WTC11 (cell line): ENCODE measurements at regions not wholly inside any gene's neighbourhood (a gene's known extent, or its start where the extent isn't known, plus 50 kb on each side); places are given as distances from the start of the nearest gene placed in this dataset.

Experiments
- ATAC-seq: fragments of 200-7000 bp; cut with Tn5 transposase; 2 replicates; pipeline ENCODE4 v1.10.0; 2021; ENCODE audit warnings: mild to moderate bottlenecking, moderate library complexity
- CTCF ChIA-PET: fragments of 300-600 bp; sonication (Branson Sonifier 250); formaldehyde crosslinking; loops from one replicate; lab custom pipeline; 2021; ENCODE audit warnings: antibody characterized with exemption; lab: Charles Lee
- POLR2A ChIA-PET: fragments of 350-600 bp; sonication (Branson Sonifier 250); formaldehyde crosslinking; loops from one replicate; lab custom pipeline; 2021; ENCODE audit warnings: antibody characterized with exemption; lab: Charles Lee
- DNase-seq: peaks from one replicate; pipeline ENCODE4 v3.0.0; 2021; ENCODE audit warnings: low spot score
- H3K27ac Mint-ChIP-seq: 2 replicates; pipeline ENCODE4 v1.8.0; 2021; ENCODE audit warnings: mixed read lengths
- H3K27me3 Mint-ChIP-seq: 2 replicates; pipeline ENCODE4 v1.8.0; 2021; ENCODE audit warnings: low read depth, mild to moderate bottlenecking, moderate library complexity, mixed read lengths
- H3K36me3 Mint-ChIP-seq: 2 replicates; pipeline ENCODE4 v1.8.0; 2021; ENCODE audit warnings: mixed read lengths
- H3K4me1 Mint-ChIP-seq: 2 replicates; pipeline ENCODE4 v1.8.0; 2022; ENCODE audit warnings: mixed read lengths
- H3K4me3 Mint-ChIP-seq: 2 replicates; pipeline ENCODE4 v1.8.0; 2021; ENCODE audit warnings: mild to moderate bottlenecking, moderate library complexity, mixed read lengths
- H3K9me3 Mint-ChIP-seq: 2 replicates; pipeline ENCODE4 v1.8.0; 2021; ENCODE audit warnings: mixed read lengths
- ATF1 ChIP-seq: sonication (generic); formaldehyde crosslinking; IDR thresholded peaks from 2 replicates; pipeline ENCODE4 v1.8.1; 2023; ENCODE audit warnings: mild to moderate bottlenecking, moderate library complexity, missing genetic modification reagents
- FOXP1 ChIP-seq: sonication (generic); formaldehyde crosslinking; IDR thresholded peaks from 2 replicates; pipeline ENCODE4 v1.8.0; 2022; ENCODE audit warnings: missing genetic modification reagents, mild to moderate bottlenecking, moderate library complexity, borderline replicate concordance
- GRHL2 ChIP-seq: fragments of 250-450 bp; sonication (Bioruptor Pico); IDR thresholded peaks from 2 replicates; pipeline ENCODE4 v1.8.0; 2022; ENCODE audit warnings: mild to moderate bottlenecking, moderate library complexity; ENCODE audit not compliant: insufficient replicate concordance, severe bottlenecking
- GTF2I ChIP-seq: fragments of 250-450 bp; sonication (Bioruptor Pico); conservative IDR thresholded peaks from 2 replicates; pipeline ENCODE4 v1.4.0; 2021; ENCODE audit warnings: mild to moderate bottlenecking
- HMGA2 ChIP-seq: fragments of 250-450 bp; sonication (Bioruptor Pico); IDR thresholded peaks from 2 replicates; pipeline ENCODE4 v1.4.0; 2021; ENCODE audit warnings: mild to moderate bottlenecking, moderate library complexity
- JAZF1 ChIP-seq: fragments of 250-450 bp; sonication (Bioruptor Pico); IDR thresholded peaks from 2 replicates; pipeline ENCODE4 v1.9.0; 2021; ENCODE audit warnings: moderate library complexity, mild to moderate bottlenecking, inconsistent platforms
- KAT7 ChIP-seq: sonication (generic); formaldehyde crosslinking; IDR thresholded peaks from 2 replicates; pipeline ENCODE4 v1.8.1; 2023; ENCODE audit warnings: missing genetic modification reagents, mild to moderate bottlenecking, borderline replicate concordance
- NFYB ChIP-seq: sonication (generic); formaldehyde crosslinking; conservative IDR thresholded peaks from 2 replicates; pipeline ENCODE4 v1.8.0; 2022; ENCODE audit warnings: low read depth, missing genetic modification reagents
- SMAD4 ChIP-seq: sonication (generic); formaldehyde crosslinking; IDR thresholded peaks from 2 replicates; pipeline ENCODE4 v1.8.0; 2022; ENCODE audit warnings: mild to moderate bottlenecking, missing genetic modification reagents
- SOX15 ChIP-seq: fragments of 250-450 bp; sonication (Bioruptor Pico); IDR thresholded peaks from 2 replicates; pipeline ENCODE4 v1.9.0; 2021; ENCODE audit warnings: mild to moderate bottlenecking
- TEAD4 ChIP-seq: sonication (generic); formaldehyde crosslinking; IDR thresholded peaks from 2 replicates; pipeline ENCODE4 v1.8.0; 2022; ENCODE audit warnings: mild to moderate bottlenecking, missing genetic modification reagents
- TP53 ChIP-seq: sonication (generic); formaldehyde crosslinking; IDR thresholded peaks from 2 replicates; pipeline ENCODE4 v1.8.1; 2023; ENCODE audit warnings: mild to moderate bottlenecking, missing genetic modification reagents
- TF ChIP-seq, protein P1 (sequence below): sonication (generic); formaldehyde crosslinking; IDR thresholded peaks from 2 replicates; pipeline ENCODE4 v1.8.1; 2023; ENCODE audit warnings: mild to moderate bottlenecking, moderate library complexity, missing genetic modification reagents
- TF ChIP-seq, protein P2 (sequence below): fragments of 250-450 bp; sonication (Bioruptor Pico); IDR thresholded peaks from 2 replicates; pipeline ENCODE4 v1.9.0; 2021; ENCODE audit warnings: mild to moderate bottlenecking, borderline replicate concordance
- TF ChIP-seq, protein P3 (sequence below): sonication (generic); formaldehyde crosslinking; IDR thresholded peaks from 2 replicates; pipeline ENCODE4 v1.8.1; 2022; ENCODE audit warnings: mild to moderate bottlenecking, moderate library complexity, missing genetic modification reagents
- TF ChIP-seq, protein P4 (sequence below): fragments of 250-450 bp; sonication (Bioruptor Pico); IDR thresholded peaks from 2 replicates; pipeline ENCODE4 v1.9.0; 2021; ENCODE audit warnings: mild to moderate bottlenecking

DNA sequence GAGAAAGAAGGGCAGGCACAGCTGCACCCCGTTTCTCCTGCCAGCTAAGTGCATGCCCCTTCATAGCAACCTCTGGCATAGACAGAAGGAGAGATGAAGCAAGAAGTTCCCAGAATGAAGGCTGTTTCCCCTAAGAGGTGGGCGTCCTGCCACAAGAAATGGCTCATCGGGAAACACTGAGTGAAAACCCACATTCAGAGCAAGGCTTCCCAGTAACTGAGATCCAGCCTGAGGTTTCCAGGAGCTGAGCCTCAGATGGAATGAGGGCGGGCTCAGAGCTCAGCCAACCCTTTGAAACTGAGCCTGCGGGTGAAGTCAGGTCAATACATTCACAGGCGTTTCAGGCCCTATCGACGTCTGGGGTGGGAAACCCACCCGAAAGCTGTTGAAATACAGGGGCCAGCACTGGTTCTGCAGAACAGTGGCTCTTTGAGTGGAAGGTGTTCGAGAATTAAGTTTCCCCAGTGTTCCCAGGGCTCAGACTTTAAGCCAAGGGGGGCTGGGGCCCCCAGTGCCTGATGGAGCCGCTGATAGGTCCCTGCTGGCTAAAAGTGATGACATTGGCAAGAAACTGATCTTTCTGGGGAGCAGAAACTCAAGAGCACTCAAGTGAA is 510.2 kb downstream of the RPS24 start (continued):
- TF ChIP-seq, protein P1, sequence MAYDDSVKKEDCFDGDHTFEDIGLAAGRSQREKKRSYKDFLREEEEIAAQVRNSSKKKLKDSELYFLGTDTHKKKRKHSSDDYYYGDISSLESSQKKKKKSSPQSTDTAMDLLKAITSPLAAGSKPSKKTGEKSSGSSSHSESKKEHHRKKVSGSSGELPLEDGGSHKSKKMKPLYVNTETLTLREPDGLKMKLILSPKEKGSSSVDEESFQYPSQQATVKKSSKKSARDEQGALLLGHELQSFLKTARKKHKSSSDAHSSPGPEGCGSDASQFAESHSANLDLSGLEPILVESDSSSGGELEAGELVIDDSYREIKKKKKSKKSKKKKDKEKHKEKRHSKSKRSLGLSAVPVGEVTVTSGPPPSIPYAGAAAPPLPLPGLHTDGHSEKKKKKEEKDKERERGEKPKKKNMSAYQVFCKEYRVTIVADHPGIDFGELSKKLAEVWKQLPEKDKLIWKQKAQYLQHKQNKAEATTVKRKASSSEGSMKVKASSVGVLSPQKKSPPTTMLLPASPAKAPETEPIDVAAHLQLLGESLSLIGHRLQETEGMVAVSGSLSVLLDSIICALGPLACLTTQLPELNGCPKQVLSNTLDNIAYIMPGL, result no peak
- no peak for TF ChIP-seq TP53 (CRISPR knock-in tag)
- TF ChIP-seq FOXP1, result no peak
- no peak for TF ChIP-seq JAZF1 (CRISPR knock-in tag)
- TF ChIP-seq SMAD4 (CRISPR knock-in tag), result no peak
- TF ChIP-seq KAT7 (CRISPR knock-in tag), result no peak
- no peak for TF ChIP-seq GRHL2 (CRISPR knock-in tag)
- TF ChIP-seq TEAD4 (CRISPR knock-in tag), result no peak
- no peak for TF ChIP-seq GTF2I
- no peak for TF ChIP-seq SOX15
- TF ChIP-seq, protein P2, sequence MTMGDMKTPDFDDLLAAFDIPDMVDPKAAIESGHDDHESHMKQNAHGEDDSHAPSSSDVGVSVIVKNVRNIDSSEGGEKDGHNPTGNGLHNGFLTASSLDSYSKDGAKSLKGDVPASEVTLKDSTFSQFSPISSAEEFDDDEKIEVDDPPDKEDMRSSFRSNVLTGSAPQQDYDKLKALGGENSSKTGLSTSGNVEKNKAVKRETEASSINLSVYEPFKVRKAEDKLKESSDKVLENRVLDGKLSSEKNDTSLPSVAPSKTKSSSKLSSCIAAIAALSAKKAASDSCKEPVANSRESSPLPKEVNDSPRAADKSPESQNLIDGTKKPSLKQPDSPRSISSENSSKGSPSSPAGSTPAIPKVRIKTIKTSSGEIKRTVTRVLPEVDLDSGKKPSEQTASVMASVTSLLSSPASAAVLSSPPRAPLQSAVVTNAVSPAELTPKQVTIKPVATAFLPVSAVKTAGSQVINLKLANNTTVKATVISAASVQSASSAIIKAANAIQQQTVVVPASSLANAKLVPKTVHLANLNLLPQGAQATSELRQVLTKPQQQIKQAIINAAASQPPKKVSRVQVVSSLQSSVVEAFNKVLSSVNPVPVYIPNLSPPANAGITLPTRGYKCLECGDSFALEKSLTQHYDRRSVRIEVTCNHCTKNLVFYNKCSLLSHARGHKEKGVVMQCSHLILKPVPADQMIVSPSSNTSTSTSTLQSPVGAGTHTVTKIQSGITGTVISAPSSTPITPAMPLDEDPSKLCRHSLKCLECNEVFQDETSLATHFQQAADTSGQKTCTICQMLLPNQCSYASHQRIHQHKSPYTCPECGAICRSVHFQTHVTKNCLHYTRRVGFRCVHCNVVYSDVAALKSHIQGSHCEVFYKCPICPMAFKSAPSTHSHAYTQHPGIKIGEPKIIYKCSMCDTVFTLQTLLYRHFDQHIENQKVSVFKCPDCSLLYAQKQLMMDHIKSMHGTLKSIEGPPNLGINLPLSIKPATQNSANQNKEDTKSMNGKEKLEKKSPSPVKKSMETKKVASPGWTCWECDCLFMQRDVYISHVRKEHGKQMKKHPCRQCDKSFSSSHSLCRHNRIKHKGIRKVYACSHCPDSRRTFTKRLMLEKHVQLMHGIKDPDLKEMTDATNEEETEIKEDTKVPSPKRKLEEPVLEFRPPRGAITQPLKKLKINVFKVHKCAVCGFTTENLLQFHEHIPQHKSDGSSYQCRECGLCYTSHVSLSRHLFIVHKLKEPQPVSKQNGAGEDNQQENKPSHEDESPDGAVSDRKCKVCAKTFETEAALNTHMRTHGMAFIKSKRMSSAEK (CRISPR knock-in tag), result no peak
- TF ChIP-seq NFYB, result no peak
- TF ChIP-seq HMGA2 (CRISPR knock-in tag), result no peak

DNA sequence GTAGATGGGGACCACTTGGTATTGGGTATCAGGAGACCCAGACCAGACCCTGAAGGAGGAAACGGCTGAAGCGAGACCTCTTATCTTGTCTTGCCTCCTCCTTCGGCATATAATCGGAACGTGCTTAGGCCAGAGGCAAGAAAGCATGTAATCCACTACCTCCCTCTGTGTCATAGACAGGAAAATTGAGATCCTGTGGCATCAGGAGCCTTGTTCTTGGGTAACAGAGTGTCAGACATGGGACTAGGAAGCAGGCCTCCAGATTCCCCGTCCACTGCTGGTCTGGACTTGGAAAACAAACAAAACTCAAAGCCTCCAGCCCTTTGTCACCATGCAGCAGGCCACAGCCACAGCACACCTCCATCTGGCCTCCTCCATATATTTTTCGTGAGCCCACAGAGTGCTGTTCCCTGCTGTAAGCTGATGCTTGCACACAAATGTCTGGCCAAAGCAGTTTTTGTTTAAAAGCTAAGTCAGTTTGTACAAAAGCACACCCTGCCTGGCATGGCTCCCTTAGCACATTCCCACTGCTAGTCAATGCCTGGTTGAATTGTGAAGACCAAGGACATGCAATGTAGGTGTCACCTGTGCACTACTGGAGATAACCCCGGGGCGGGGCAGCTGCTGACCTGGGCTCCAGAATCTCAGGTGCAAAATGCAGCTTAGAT is 510.9 kb downstream of the RPS24 start:
- Mint-ChIP-seq H3K27ac (no peak overlapping the region), H3K27me3 (peaks cover 14% of the 10 kb centered on the region), H3K4me1 (peaks cover 12% of the 10 kb centered on the region), H3K9me3 (peaks cover 17% of the 10 kb centered on the region), H3K36me3 (no peaks in the 10 kb centered on the region), H3K4me3 (no peak overlapping the region)
- CTCF ChIA-PET, result no interaction called here
- ATAC-seq (no peak), DNase-seq (no peak)
- TF ChIP-seq, protein P3, sequence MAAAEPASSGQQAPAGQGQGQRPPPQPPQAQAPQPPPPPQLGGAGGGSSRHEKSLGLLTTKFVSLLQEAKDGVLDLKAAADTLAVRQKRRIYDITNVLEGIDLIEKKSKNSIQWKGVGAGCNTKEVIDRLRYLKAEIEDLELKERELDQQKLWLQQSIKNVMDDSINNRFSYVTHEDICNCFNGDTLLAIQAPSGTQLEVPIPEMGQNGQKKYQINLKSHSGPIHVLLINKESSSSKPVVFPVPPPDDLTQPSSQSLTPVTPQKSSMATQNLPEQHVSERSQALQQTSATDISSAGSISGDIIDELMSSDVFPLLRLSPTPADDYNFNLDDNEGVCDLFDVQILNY (CRISPR knock-in tag), result no peak
- TF ChIP-seq, protein P4, sequence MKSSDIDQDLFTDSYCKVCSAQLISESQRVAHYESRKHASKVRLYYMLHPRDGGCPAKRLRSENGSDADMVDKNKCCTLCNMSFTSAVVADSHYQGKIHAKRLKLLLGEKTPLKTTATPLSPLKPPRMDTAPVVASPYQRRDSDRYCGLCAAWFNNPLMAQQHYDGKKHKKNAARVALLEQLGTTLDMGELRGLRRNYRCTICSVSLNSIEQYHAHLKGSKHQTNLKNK, result no peak
- TF ChIP-seq, protein P2 (CRISPR knock-in tag), result no peak
- no peak for TF ChIP-seq ATF1 (CRISPR knock-in tag)
- POLR2A ChIA-PET, result no interaction called here
